Esophagus muscularis mucosa (tissue), 4 donors: ENCODE measurements at regions not wholly inside any gene's neighbourhood (a gene's known extent, or its start where the extent isn't known, plus 50 kb on each side); places are given as distances from the start of the nearest gene placed in this dataset.

Source experiments
- DNase-seq: peaks from one replicate; pipeline ENCODE4 v3.0.0-alpha.2; 2017; ENCODE audit errors: extremely low spot score
- H3K27ac ChIP-seq, 4 donors: fragments of 200-600 bp; sonication (generic); replicated peaks in 1 of 4; 1 replicate in 3 of 4; 2 replicates in 1 of 4; pipeline ENCODE4 v1.5.1; 2016 to 2019; ENCODE audit warnings: mild to moderate bottlenecking in 1 of 4
- H3K27me3 ChIP-seq, 4 donors: fragments of 200-600 bp; sonication (generic); one replicate each; pipeline versions ENCODE4 v1.5.1 to v1.6.0; 2016 to 2019
- H3K36me3 ChIP-seq, 4 donors: fragments of 200-600 bp; sonication (generic); one replicate each; pipeline ENCODE4 v1.5.1; 2016 to 2019
- H3K4me1 ChIP-seq, 4 donors: fragments of 200-600 bp; sonication (generic); one replicate each; pipeline ENCODE4 v1.5.1; 2016 to 2019
- H3K4me3 ChIP-seq, 4 donors: fragments of 200-600 bp; sonication (generic); 1 replicate in 2 of 4; 2 replicates in 2 of 4; pipeline ENCODE4 v1.5.1; 2016 to 2019; ENCODE audit warnings: mild to moderate bottlenecking in 4 of 4, moderate library complexity in 1 of 4
- H3K9me3 ChIP-seq, 4 donors: fragments of 200-600 bp; sonication (generic); 1 replicate in 3 of 4; 2 replicates in 1 of 4; pipeline ENCODE4 v1.5.1; 2016 to 2019
- EP300 ChIP-seq: sonication (generic); formaldehyde crosslinking; IDR thresholded peaks from one replicate; pipeline ENCODE4 v1.6.1; 2017; ENCODE audit warnings: antibody characterized with exemption
- POLR2A ChIP-seq: fragments of 450-650 bp; IDR thresholded peaks from one replicate; pipeline ENCODE4 v1.6.1; 2017; ENCODE audit warnings: antibody characterized with exemption, moderate library complexity, mild to moderate bottlenecking, low read depth
- POLR2AphosphoS5 ChIP-seq, 2 donors: sonication (generic); formaldehyde crosslinking; IDR thresholded peaks; one replicate each; pipeline ENCODE4 v1.6.1; 2017; ENCODE audit warnings: antibody characterized with exemption in 2 of 2
- WGBS: methylation state at CpG from one replicate; pipeline ENCODE4 v1.1.5; 2018; 5-methylcytosine and 5-hydroxymethylcytosine counted together
- intact Hi-C: fragments of 100-400 bp; cut with DNase I; formaldehyde crosslinking; loops from one replicate; pipeline ENCODE4 v1.15.1; 2023
- TF ChIP-seq, protein P1 (sequence below), 3 experiments: fragments of 200-600 bp in 2 of 3; fragments of 450-650 bp in 1 of 3; sonication (generic) in 2 of 3; IDR thresholded peaks; one replicate each; pipeline ENCODE4 v1.5.1; 2017 to 2019; ENCODE audit warnings: antibody characterized with exemption in 3 of 3, mild to moderate bottlenecking in 2 of 3, moderate library complexity in 1 of 3

DNA sequence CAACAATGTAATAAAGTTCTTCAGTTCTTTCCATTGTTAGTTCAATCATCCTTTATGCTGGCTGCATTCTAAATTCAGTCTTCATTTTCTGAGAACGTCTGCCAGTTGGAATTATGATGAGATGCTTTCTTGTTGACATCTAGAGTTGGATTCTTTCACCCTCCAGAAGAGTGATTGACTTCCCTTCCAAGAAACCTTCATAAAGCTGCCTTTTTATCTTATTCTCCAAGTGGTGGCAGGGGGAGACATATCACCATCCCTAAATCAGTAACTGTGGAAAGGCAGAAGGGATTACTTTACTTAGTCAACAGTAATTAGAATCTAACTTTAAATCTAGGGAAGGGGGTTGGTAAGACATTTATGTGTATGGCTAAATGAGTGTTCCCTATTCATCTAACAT lies 86.8 kb upstream of the GULP1 start:
- no peak overlapping the region for H3K27ac ChIP-seq
- H3K36me3 ChIP-seq = no peaks in the 10 kb centered on the region
- WGBS = 37% methylated on average over 1 of the region's 1 CpG
- no peaks in the 10 kb centered on the region for H3K9me3 ChIP-seq
- intact Hi-C loops = no loop called here
- no peaks in the 10 kb centered on the region for H3K4me1 ChIP-seq
- DNase-seq = no peak
- H3K27me3 ChIP-seq = no peaks in the 10 kb centered on the region
- no peak for TF ChIP-seq EP300
- no peak for TF ChIP-seq POLR2A
- TF ChIP-seq POLR2AphosphoS5 (IDR thresholded peaks at IDR 0.05) = no peak
- TF ChIP-seq, protein P1, sequence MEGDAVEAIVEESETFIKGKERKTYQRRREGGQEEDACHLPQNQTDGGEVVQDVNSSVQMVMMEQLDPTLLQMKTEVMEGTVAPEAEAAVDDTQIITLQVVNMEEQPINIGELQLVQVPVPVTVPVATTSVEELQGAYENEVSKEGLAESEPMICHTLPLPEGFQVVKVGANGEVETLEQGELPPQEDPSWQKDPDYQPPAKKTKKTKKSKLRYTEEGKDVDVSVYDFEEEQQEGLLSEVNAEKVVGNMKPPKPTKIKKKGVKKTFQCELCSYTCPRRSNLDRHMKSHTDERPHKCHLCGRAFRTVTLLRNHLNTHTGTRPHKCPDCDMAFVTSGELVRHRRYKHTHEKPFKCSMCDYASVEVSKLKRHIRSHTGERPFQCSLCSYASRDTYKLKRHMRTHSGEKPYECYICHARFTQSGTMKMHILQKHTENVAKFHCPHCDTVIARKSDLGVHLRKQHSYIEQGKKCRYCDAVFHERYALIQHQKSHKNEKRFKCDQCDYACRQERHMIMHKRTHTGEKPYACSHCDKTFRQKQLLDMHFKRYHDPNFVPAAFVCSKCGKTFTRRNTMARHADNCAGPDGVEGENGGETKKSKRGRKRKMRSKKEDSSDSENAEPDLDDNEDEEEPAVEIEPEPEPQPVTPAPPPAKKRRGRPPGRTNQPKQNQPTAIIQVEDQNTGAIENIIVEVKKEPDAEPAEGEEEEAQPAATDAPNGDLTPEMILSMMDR (IDR thresholded peaks at IDR 0.05) = peak in 1 of 3 experiments; percentile 3
- no peak overlapping the region for H3K4me3 ChIP-seq

DNA sequence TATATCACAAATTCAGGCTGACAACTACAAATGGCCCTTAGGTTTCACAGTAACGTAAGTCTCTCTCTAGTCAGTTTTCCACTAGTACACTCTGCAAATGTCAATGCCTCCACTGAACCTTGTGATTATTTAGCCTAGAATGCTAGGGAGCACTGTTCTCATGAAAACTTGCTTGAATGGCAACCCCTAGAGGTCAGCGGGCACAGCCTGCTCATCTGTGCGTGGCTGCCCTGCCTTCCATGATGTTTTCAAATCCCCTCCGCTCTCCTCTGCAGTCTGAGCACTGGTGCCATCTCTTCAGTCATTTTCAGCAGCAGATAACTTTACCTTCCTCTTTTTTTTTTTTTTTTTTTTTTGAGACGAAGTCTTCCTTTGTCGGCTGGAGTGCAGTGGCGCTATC lies 84.1 kb upstream of the GULP1 start:
- intact Hi-C loops = no loop called here
- Histone ChIP-seq H3K27ac (no peak overlapping the region), H3K36me3 (no peaks in the 10 kb centered on the region), H3K4me3 (no peak overlapping the region), H3K27me3 (no peaks in the 10 kb centered on the region), H3K9me3 (no peaks in the 10 kb centered on the region), H3K4me1 (no peaks in the 10 kb centered on the region)
- WGBS = 93% methylated on average over 7 of the region's 7 CpGs
- no peak for DNase-seq
- TF ChIP-seq EP300 (no peak), POLR2A (no peak), POLR2AphosphoS5 (IDR thresholded peaks at IDR 0.05) (no peak)
- TF ChIP-seq, protein P1 (IDR thresholded peaks at IDR 0.05) = no peak

DNA sequence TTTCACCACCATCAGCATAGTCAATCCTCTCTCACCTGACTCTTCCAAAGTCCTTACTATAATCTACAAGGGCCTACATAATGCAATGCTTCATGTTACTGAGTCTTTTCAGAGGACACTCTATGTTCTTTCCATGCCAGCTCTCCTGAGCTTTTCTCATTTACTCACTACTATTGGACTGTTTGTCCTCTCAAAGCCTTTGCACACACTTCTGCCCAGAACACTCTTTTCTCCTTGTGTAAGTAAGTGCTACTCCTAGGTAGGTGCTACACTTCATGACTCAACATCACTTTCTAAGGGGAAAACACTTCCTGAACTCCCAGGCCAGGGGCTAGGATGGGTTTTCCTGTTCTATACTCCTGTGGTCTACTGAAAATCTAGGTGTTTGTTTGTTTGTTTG lies 82.5 kb upstream of the GULP1 start:
- Histone ChIP-seq H3K27me3 (no peaks in the 10 kb centered on the region), H3K4me1 (no peaks in the 10 kb centered on the region), H3K4me3 (no peak overlapping the region), H3K27ac (no peak overlapping the region), H3K36me3 (no peaks in the 10 kb centered on the region), H3K9me3 (no peaks in the 10 kb centered on the region)
- intact Hi-C loops = no loop called here
- DNase-seq = no peak
- no peak for TF ChIP-seq EP300
- no peak for TF ChIP-seq POLR2A
- no peak for TF ChIP-seq POLR2AphosphoS5 (IDR thresholded peaks at IDR 0.05)
- TF ChIP-seq, protein P1 (IDR thresholded peaks at IDR 0.05) = no peak

DNA sequence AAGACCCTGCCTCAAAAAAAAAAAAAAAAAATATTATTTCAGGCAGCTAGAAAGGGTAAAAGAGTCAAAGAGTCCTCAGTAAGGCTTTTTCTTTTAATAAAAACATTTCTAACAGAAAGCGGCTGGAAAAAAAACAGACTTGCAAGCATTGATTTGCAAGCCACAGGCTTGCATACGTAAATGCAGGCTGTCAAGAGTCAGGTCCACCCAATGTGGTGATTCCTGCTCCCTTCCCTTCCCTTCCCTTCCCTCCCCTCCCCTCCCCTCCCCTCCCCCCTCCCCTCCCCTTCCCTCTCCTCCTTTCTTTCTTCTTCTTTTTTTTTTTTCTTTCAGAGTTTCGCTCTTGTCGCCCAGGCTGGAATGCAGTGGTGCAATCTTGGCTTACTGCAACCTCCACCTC lies 74.4 kb upstream of the GULP1 start:
- TF ChIP-seq, protein P1 (IDR thresholded peaks at IDR 0.05) = no peak
- TF ChIP-seq POLR2AphosphoS5 (IDR thresholded peaks at IDR 0.05) (no peak), EP300 (no peak)
- no peaks in the 10 kb centered on the region for H3K36me3 ChIP-seq
- no peaks in the 10 kb centered on the region for H3K4me1 ChIP-seq
- intact Hi-C loops = no loop called here
- no peaks in the 10 kb centered on the region for H3K9me3 ChIP-seq
- H3K27me3 ChIP-seq = no peaks in the 10 kb centered on the region
- no peak overlapping the region for H3K27ac ChIP-seq
- WGBS = 78% methylated on average over 4 of the region's 4 CpGs
- H3K4me3 ChIP-seq = no peak overlapping the region
- no peak for DNase-seq

DNA sequence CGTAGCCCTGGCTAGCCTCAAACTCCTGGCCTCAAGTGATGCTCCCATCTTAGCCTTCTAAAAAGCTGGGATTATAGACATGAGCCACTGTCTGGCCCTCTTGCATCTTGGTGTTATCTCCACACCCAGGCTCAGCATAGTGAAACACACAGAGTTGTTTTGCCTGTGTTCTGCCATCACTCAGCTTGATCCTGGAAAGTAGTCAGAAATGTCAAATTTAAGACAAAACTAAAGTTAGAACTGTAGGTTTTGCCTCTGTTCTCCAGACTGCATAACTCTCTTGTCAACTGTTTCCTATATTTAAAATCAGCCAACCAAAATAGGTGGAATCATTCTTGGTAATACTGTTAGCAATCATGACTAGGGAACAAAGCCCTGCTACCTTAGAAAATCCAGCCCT lies 72.1 kb upstream of the GULP1 start:
- intact Hi-C loops = no loop called here
- 85% methylated on average over 1 of the region's 1 CpG for WGBS
- TF ChIP-seq EP300 = no peak
- no peak for TF ChIP-seq POLR2AphosphoS5 (IDR thresholded peaks at IDR 0.05)
- TF ChIP-seq, protein P1 (IDR thresholded peaks at IDR 0.05) = no peak
- TF ChIP-seq POLR2A = no peak
- Histone ChIP-seq H3K9me3 (no peaks in the 10 kb centered on the region), H3K4me1 (no peaks in the 10 kb centered on the region), H3K36me3 (no peaks in the 10 kb centered on the region), H3K4me3 (no peak overlapping the region), H3K27me3 (no peaks in the 10 kb centered on the region), H3K27ac (no peak overlapping the region)
- no peak for DNase-seq
